Hepatocyte (in vitro differentiated cells): ENCODE measurements at regions not wholly inside any gene's neighbourhood (a gene's known extent, or its start where the extent isn't known, plus 50 kb on each side); places are given as distances from the start of the nearest gene placed in this dataset.

Source experiments
- DNase-seq: peaks from one replicate; pipeline ENCODE4 v3.0.0-alpha.2; 2016; ENCODE audit warnings: low spot score
- H2AFZ ChIP-seq: fragments of 200-600 bp; sonication (generic); 2 replicates; pipeline ENCODE4 v1.6.0; 2016; ENCODE audit warnings: antibody characterized with exemption, mild to moderate bottlenecking
- H3K27ac ChIP-seq: fragments of 200-600 bp; sonication (generic); 2 replicates; pipeline ENCODE4 v1.5.1; 2016; ENCODE audit warnings: mild to moderate bottlenecking
- H3K27me3 ChIP-seq: fragments of 200-600 bp; sonication (generic); 2 replicates; pipeline ENCODE4 v1.6.1; 2016
- H3K36me3 ChIP-seq: fragments of 200-600 bp; sonication (generic); replicated peaks from 2 replicates; pipeline ENCODE4 v1.5.1; 2016; ENCODE audit warnings: low read depth; ENCODE audit not compliant: insufficient read depth
- H3K4me1 ChIP-seq: fragments of 200-600 bp; sonication (generic); 2 replicates; pipeline ENCODE4 v1.5.1; 2016; ENCODE audit warnings: mild to moderate bottlenecking, moderate library complexity; ENCODE audit not compliant: insufficient read depth
- H3K4me2 ChIP-seq: fragments of 200-600 bp; sonication (generic); 2 replicates; pipeline ENCODE4 v1.6.0; 2016
- H3K4me3 ChIP-seq: fragments of 200-600 bp; sonication (generic); 2 replicates; pipeline ENCODE4 v1.5.1; 2016; ENCODE audit warnings: mild to moderate bottlenecking
- H3K79me2 ChIP-seq: fragments of 200-600 bp; sonication (generic); 2 replicates; pipeline ENCODE4 v1.6.0; 2017; ENCODE audit warnings: mild to moderate bottlenecking
- H3K9me2 ChIP-seq: fragments of 200-600 bp; sonication (generic); replicated peaks from 2 replicates; pipeline ENCODE4 v1.6.0; 2017; ENCODE audit warnings: mild to moderate bottlenecking; ENCODE audit not compliant: insufficient read depth
- H3K9me3 ChIP-seq: fragments of 200-600 bp; sonication (generic); 2 replicates; pipeline ENCODE4 v1.5.1; 2016; ENCODE audit warnings: low read depth, mild to moderate bottlenecking
- H4K20me1 ChIP-seq: fragments of 200-600 bp; sonication (generic); 2 replicates; pipeline ENCODE4 v1.6.0; 2016; ENCODE audit warnings: mild to moderate bottlenecking; ENCODE audit not compliant: insufficient read depth, poor library complexity, severe bottlenecking
- EZH2 ChIP-seq: fragments of 200-600 bp; sonication (generic); IDR thresholded peaks from 2 replicates; pipeline ENCODE4 v1.6.1; 2016; ENCODE audit warnings: antibody characterized with exemption, mild to moderate bottlenecking, borderline replicate concordance
- EZH2phosphoT487 ChIP-seq: fragments of 200-600 bp; sonication (generic); IDR thresholded peaks from one replicate; pipeline ENCODE4 v1.6.1; 2018; ENCODE audit warnings: antibody characterized with exemption, mild to moderate bottlenecking, low read depth, moderate library complexity; ENCODE audit not compliant: unreplicated experiment, severe bottlenecking
- WGBS: methylation state at CpG from one replicate; pipeline ENCODE4 v1.1.6; 2016; ENCODE audit warnings: low lambda C conversion rate; ENCODE audit errors: missing lambda C conversion rate; 5-methylcytosine and 5-hydroxymethylcytosine counted together
- TF ChIP-seq, protein P1 (sequence below): fragments of 200-600 bp; sonication (generic); IDR thresholded peaks from 2 replicates; pipeline ENCODE4 v1.5.1; 2016; ENCODE audit warnings: antibody characterized with exemption, mild to moderate bottlenecking; ENCODE audit not compliant: poor library complexity

DNA sequence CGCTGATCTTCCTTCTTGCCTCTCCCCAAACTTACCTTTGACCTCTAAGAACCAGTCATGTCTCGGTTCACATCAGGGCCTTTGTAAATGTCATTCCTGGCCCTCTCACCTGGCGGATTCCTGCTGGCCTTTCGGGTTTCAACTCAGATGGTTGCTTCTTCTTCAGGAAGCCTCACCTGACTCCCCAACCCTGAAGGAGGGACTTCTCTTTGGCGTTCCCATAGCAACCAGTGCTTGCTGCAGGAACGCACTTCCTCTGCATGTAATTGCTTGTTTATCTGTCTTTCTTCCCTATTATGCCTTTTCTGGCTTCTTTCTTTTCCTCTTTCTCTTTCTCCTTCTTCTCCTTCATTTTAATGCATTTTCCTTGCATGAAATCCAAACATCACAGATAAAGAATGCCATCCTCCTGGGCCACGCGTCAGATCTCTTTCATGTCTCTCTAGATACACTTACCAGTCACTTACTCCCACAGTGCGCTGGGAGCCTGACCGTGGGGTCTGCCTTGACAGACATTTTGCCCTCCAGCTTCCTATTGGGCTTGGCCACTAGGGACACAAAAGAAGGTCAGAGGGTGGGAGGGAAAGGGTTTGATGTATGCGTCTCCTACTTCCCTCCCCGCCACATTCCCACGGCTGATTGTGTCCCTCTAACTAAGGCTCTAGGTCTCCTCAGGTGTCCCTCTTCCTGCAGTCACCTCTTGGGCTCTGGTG is 295.7 kb upstream of the TSHZ2 start:
- WGBS: 76% methylated on average over 13 of the region's 13 CpGs
- Histone ChIP-seq H3K27ac (no peak overlapping the region), H3K9me3 (no peaks in the 10 kb centered on the region), H3K9me2 (no peaks in the 10 kb centered on the region), H3K4me2 (no peak overlapping the region), H3K79me2 (no peaks in the 10 kb centered on the region), H3K4me1 (no peaks in the 10 kb centered on the region), H4K20me1 (no peaks in the 10 kb centered on the region), H2AFZ (no peak overlapping the region), H3K27me3 (no peaks in the 10 kb centered on the region), H3K36me3 (no peaks in the 10 kb centered on the region), H3K4me3 (no peak overlapping the region)
- TF ChIP-seq EZH2phosphoT487 (no peak), EZH2 (no peak)
- TF ChIP-seq, protein P1, sequence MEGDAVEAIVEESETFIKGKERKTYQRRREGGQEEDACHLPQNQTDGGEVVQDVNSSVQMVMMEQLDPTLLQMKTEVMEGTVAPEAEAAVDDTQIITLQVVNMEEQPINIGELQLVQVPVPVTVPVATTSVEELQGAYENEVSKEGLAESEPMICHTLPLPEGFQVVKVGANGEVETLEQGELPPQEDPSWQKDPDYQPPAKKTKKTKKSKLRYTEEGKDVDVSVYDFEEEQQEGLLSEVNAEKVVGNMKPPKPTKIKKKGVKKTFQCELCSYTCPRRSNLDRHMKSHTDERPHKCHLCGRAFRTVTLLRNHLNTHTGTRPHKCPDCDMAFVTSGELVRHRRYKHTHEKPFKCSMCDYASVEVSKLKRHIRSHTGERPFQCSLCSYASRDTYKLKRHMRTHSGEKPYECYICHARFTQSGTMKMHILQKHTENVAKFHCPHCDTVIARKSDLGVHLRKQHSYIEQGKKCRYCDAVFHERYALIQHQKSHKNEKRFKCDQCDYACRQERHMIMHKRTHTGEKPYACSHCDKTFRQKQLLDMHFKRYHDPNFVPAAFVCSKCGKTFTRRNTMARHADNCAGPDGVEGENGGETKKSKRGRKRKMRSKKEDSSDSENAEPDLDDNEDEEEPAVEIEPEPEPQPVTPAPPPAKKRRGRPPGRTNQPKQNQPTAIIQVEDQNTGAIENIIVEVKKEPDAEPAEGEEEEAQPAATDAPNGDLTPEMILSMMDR: no peak
- DNase-seq: no peak

DNA sequence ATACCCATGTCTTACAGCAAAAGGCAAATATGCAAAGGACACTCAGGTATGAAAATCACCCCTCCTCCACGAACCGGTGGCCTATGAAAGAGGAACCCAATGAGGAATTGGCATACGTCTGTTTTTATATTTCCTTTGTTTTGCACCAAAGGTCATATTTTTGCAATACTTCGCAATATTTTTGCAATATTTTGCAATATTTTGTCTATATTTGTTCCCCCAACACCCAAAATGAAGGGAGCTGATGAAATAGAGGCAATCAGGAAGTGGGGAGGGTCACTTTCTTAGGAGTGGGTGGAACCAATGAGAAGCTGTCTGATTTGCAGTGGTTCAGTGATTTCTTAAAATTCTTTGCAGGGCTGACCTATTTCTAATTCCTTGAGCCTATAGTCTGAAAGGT is 296.8 kb upstream of the TSHZ2 start:
- Histone ChIP-seq H4K20me1 (no peaks in the 10 kb centered on the region), H3K4me1 (no peaks in the 10 kb centered on the region), H3K79me2 (no peaks in the 10 kb centered on the region), H3K4me3 (no peak overlapping the region), H3K27me3 (no peaks in the 10 kb centered on the region), H3K4me2 (no peak overlapping the region), H2AFZ (no peak overlapping the region), H3K27ac (no peak overlapping the region), H3K9me3 (no peaks in the 10 kb centered on the region), H3K36me3 (no peaks in the 10 kb centered on the region), H3K9me2 (no peaks in the 10 kb centered on the region)
- TF ChIP-seq, protein P1: no peak
- TF ChIP-seq EZH2phosphoT487 (no peak), EZH2 (no peak)
- WGBS: 90% methylated on average over 4 of the region's 4 CpGs
- DNase-seq: no peak

DNA sequence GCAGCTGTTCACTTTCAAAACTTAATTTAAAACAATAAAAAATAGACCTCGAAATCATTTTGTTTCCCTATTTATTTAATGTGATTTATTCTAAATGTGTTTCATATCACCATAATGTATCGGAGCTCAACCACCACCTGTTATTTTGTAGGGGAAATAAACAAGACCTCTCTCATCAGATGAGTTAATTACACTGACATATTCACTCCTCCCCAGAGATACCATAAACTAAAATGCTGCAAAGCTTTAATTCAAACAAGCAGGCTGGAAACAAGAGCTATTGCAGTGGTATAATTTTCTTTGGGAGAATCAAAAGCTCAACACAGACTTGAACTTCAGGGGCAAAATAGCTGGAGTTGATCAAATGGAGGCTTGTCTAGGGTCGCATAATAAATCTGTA is 303.5 kb upstream of the TSHZ2 start:
- TF ChIP-seq EZH2: no peak
- no peak for TF ChIP-seq EZH2phosphoT487
- TF ChIP-seq, protein P1: no peak
- 82% methylated on average over 3 of the region's 3 CpGs for WGBS
- no peaks in the 10 kb centered on the region for H3K9me2 ChIP-seq
- H2AFZ ChIP-seq: no peak overlapping the region
- no peaks in the 10 kb centered on the region for H3K27me3 ChIP-seq
- no peaks in the 10 kb centered on the region for H3K36me3 ChIP-seq
- H3K27ac ChIP-seq: no peak overlapping the region
- H3K4me1 ChIP-seq: no peaks in the 10 kb centered on the region
- no peak overlapping the region for H3K4me2 ChIP-seq
- DNase-seq: no peak
- H3K9me3 ChIP-seq: no peaks in the 10 kb centered on the region
- no peaks in the 10 kb centered on the region for H3K79me2 ChIP-seq
- H4K20me1 ChIP-seq: no peaks in the 10 kb centered on the region
- H3K4me3 ChIP-seq: no peak overlapping the region

DNA sequence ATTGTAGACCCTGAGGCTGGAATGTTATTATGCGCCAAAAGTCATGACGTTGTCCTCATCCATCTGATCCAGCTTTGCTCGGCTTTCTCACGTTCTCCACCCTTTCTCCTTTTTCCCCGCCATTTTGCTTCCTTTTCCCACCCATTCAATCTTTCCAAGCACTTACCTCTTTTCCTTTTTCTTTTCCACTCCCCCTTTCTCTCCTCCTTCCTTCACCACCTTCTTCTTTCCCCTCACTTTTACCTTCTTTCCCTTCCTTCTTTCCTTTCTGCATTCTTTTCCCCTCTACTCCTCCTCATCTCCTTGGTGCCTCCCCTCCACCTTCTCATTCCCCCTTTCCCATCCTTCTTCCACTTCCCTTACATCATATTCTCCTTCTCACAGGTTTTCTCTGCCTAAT is 304.8 kb upstream of the TSHZ2 start:
- H3K36me3 ChIP-seq: no peaks in the 10 kb centered on the region
- TF ChIP-seq EZH2phosphoT487 (no peak), EZH2 (no peak)
- TF ChIP-seq, protein P1: no peak
- no peaks in the 10 kb centered on the region for H3K79me2 ChIP-seq
- no peaks in the 10 kb centered on the region for H3K4me1 ChIP-seq
- WGBS: 96% methylated on average over 5 of the region's 5 CpGs
- H4K20me1 ChIP-seq: no peaks in the 10 kb centered on the region
- no peaks in the 10 kb centered on the region for H3K27me3 ChIP-seq
- no peak overlapping the region for H3K27ac ChIP-seq
- no peaks in the 10 kb centered on the region for H3K9me2 ChIP-seq
- H3K9me3 ChIP-seq: no peaks in the 10 kb centered on the region
- no peak overlapping the region for H3K4me3 ChIP-seq
- DNase-seq: no peak
- no peak overlapping the region for H3K4me2 ChIP-seq
- no peak overlapping the region for H2AFZ ChIP-seq
